Left renal cortex interstitium (tissue), 4 donors: ENCODE measurements at regions not wholly inside any gene's neighbourhood (a gene's known extent, or its start where the extent isn't known, plus 50 kb on each side); places are given as distances from the start of the nearest gene placed in this dataset.

Source experiments
- DNase-seq, 4 donors: peaks; one replicate each; pipeline ENCODE4 v3.0.0-alpha.2; 2013; ENCODE audit warnings: low read depth in 4 of 4, low spot score in 2 of 4, missing footprints in 1 of 4

- no peak for DNase-seq
These were observed 286.8 kb upstream of the TRIB2 start for GRCh38 chr2:12429779-12430406.

- DNase-seq, result no peak
These were observed 286.2 kb upstream of the TRIB2 start for GRCh38 chr2:12430407-12431133.

- no peak for DNase-seq
These were observed 283.6 kb upstream of the TRIB2 start for GRCh38 chr2:12432985-12433625.

- DNase-seq, result no peak
These were observed 283.1 kb upstream of the TRIB2 start for GRCh38 chr2:12433626-12433990.

DNA sequence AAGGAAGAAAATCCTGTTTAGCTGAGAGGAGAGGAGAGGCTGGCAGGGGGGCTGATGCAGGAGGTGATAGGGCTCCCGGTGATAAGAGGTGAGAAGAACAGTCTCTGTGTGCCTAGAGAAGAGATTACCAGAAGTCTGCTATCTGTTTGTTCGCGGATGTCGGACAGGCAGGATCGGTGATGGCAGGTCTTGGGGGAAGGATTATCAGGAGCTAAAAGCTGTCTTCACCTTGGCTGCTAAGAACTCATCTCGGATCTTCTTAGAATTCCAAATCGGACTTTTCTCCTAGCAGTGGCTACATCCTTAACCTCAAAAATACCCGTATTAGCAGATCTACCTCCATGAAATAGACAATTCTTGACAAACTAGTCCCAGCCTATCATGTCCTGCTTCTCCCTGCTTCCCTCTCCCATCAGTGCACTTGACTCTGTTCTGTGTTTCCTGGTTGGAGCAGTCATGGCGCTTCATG, 282.1 kb upstream of the TRIB2 start:
- DNase-seq, result no peak

DNA sequence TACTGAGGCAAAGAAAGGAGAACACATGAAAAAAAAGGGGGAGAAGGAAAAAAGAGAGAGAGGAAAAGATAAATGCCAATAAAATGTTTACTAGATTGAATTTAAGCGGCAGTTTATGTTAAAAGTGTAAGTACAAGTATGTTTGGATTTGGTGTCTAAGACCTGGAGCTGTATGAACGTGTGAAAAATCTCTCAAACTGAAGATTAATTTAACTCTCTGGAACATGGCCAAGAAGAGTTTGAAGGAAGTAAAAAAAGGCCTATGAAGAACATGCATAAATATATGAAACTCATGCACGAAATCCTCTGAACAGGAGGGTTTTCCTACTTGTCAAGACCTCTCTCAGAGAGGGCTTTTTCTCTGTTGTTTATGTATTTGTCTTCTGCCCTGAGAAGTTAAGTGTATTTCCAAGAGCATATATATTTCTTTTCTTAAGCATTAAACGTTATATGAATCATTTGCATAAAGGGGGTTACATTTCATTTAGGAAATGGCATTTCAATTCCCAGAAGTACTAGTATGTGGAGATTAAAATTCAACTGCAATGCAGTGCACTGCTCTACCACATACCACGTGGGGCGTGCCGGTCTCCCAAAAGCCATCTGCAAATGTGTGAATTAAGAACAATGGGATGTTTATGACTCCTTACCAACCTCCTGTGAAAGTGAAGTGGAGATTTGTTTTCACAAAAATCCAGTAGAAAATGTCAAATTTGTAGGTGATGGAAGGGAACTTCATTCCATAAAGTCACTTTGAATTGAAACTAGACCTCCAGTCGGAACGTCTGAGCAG, 281.1 kb upstream of the TRIB2 start:
- DNase-seq, result no peak

GRCh38 chr2:12436483-12436882, 280.3 kb upstream of the TRIB2 start:
- no peak for DNase-seq

- no peak for DNase-seq
These were observed 279.7 kb upstream of the TRIB2 start for GRCh38 chr2:12436935-12437561.

DNA sequence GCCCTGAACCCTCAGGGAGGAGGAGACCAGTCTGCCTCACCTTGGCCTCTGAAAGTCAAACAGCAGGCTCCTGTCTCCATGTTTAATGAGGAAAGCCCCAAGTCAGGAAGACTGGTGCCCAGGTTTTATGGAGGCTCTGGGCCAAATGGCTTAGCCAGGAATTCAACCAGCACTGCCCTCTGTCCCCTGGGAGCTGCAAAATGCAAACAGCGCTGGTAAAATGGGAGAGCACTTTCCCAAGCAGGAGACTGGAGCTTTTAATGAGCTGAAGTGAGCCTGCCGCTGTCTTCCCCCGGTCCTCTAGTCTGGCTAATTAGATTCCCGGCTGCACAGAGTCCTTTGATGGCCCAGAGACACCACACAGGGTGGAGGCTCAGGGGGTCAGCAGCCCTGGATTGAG, 276.0 kb upstream of the TRIB2 start:
- DNase-seq, result no peak

DNA sequence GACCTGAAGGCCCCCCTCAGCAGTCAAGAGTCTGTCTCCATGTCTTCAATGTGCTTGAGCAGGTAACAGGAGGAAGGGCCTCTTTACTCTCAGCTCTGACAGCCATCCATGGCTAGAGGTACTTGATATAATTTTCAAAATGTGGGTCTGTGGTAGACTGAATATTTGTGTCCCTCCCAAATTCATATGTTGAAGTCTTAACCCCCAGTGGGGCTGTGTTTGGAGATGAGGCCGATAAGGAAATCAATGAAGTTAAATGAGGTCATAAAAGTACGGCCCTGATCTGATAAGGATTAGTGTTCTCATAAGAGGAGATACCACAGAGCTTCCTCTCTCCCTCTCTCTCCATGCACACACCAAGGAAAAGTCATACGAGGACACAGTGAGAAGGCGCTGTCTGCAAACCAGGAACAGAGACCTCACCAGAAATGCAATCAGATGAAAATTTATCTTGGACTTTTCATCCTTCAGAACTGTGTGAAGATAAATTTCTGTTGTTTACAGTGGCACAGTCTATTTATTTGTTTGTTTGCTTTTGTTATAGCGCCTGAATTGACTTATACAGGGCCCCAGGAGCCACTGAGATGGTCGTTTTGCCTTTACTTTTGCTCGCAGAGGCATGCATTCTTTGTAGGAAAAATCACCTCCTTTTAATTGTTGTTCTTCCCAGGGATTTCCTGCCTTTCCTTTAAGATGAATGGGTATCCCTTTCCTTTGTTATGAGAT, 274.8 kb upstream of the TRIB2 start:
- no peak for DNase-seq

DNA sequence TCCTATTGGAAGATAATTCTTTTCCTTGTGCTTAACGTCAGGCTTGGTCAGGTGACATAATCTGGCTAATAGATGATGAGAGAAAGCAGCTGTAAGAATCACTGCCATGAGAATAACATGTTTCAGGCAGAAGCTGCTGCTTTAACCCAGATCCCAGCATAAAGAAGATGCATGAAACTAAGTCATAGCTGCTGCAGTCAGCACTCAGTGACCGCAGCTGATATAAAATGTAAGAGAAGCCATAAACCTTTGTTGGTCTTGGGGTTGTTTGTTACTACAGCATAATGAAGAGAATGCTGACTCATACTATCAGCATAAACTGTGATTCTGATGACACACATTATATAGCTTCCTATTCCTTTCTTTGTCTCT, 274.3 kb upstream of the TRIB2 start:
- DNase-seq, result no peak

DNA sequence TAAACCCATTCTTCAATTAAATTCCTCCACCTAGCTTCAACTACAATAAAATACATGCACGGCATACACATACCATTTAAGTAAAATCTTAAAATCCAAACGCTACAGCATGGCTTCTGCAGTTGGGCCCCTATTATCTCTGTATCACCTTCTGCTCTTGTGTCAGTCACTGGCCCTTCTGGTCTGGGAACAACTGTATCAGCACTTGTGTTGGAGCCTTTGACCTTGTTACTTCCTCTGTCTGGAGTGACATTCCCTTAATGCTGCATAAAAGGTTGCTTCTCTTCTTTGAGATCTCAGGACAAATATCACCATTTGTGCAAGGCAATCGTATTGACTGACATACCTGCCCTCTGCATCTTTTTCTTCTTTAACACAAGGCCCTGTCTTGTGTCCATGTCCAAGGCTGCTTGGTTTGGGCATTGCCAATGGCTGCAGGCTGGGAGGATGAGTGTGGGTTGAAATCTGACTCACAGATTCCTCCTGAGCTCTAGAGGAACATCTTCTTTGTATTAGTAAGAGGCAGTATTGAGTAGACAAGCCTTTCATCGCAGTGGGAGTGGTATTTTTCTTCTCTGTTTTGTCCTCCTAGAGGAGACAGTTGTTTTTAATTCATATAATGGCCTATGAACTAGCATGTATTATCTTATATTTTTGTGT, 267.8 kb upstream of the TRIB2 start:
- DNase-seq, result no peak

- no peak for DNase-seq
These were observed 265.0 kb upstream of the TRIB2 start for GRCh38 chr2:12451726-12452125.

DNA sequence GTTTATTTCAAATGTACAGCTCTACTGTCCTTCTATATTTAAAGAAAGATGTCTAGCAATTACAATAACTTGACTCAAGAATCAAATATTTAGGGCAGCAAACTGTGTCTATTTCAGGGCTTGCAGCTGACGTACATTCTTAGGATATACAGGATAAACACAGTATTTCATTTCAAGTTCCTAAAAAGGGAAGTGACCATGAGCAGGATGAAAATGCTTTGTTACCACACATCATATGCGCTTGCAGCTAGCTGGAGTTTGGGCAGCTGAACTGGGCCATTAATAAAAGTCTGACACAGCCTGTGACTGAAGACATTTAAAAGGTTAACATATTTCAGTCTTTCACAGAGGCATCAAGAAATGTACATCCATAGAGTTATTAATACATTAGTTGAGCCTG, 264.6 kb upstream of the TRIB2 start:
- no peak for DNase-seq

DNA sequence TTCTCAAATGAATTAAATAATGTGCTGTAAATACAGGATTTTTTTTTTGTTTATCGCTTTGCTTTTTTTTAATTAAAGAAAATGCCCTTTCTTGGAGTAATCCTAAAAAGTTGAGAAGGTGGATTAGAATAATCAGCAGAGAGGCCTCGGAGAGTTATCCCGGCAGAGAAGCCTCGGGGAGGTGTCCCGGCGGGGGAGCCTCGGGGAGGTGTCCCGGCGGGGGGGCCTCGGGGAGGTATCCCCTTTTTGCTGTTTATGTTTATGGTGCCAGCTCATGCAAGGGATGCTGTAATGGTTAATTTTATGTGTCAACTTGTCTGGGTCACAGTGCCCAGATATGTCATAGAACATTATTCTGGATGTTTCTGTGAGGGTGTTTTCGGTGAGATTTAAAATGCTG, 263.0 kb upstream of the TRIB2 start:
- no peak for DNase-seq

GRCh38 chr2:12455661-12456060, 261.1 kb upstream of the TRIB2 start:
- no peak for DNase-seq

DNA sequence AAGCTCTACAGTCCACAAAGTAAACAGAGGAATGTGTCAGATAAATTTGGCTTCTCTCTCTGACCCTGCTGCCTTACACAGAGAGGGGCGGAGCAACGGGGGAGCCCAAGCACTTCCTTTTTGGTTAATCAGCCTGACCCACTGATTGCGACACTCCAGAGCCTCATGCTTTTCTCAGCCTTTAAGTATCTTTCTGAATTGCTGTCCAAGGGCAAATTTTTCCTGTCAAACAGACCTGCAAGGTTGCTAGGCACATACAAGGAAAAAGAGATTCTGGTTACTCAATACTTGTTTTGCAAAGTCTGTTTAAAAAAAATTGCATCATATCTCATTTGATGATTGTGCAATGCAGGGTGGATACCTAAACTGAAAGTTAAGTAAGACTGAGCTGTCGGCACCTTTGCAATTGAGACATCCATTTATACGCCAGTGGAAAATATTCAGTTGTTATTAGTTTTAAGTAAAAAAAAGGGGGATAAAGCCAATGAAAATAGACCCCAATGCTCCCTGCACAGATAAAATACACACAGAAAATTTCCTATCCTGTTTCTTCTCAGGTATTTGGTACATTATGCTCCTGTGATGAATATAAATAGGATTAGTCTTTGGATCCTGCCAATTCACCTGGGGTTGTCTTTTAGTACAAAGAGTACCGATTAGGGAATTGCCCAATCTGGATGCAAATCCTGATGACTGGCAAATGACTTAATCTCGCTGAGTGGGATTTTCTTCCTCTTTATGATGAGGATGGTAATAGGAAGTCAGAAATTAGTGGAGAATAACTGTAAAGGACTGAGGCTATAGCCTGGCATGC, 260.2 kb upstream of the TRIB2 start:
- no peak for DNase-seq

- DNase-seq, result no peak
These were observed 258.9 kb upstream of the TRIB2 start for GRCh38 chr2:12457831-12458230.

GRCh38 chr2:12463189-12463588, 253.5 kb upstream of the TRIB2 start:
- no peak for DNase-seq
